HEK293T (cell line): ENCODE measurements at regions not wholly inside any gene's neighbourhood (a gene's known extent, or its start where the extent isn't known, plus 50 kb on each side); places are given as distances from the start of the nearest gene placed in this dataset.

Experiments
- CTCF ChIA-PET: fragments of 350-600 bp; formaldehyde crosslinking; extraction: SDS; loops from one replicate; lab custom pipeline; 2021; ENCODE audit warnings: antibody characterized with exemption, inconsistent platforms; lab: Yijun Ruan, JAX
- POLR2A ChIA-PET: fragments of 350-600 bp; formaldehyde crosslinking; extraction: SDS; loops from one replicate; lab custom pipeline; 2020; ENCODE audit warnings: antibody characterized with exemption, inconsistent platforms; lab: Yijun Ruan, JAX
- DNase-seq: peaks from one replicate; pipeline ENCODE4 v3.0.0; 2012; ENCODE audit warnings: mixed read lengths; ENCODE audit errors: extremely low spot score
- ARNT ChIP-seq: fragments of 450-650 bp; IDR thresholded peaks from 2 replicates; pipeline ENCODE4 v1.6.1; 2017; ENCODE audit warnings: mild to moderate bottlenecking
- BHLHE40 ChIP-seq: fragments of 450-650 bp; IDR thresholded peaks from 2 replicates; pipeline ENCODE4 v1.6.1; 2016; ENCODE audit warnings: mild to moderate bottlenecking, moderate library complexity, borderline replicate concordance
- CTBP1 ChIP-seq: fragments of 450-650 bp; IDR thresholded peaks from 2 replicates; pipeline ENCODE4 v1.6.1; 2016; ENCODE audit warnings: borderline replicate concordance
- ELF4 ChIP-seq: fragments of 450-650 bp; IDR thresholded peaks from 2 replicates; pipeline ENCODE4 v1.6.1; 2017; ENCODE audit warnings: antibody characterized with exemption
- FOXA1 ChIP-seq: fragments of 450-650 bp; IDR thresholded peaks from 2 replicates; pipeline ENCODE4 v1.6.1; 2016; ENCODE audit warnings: mild to moderate bottlenecking
- FOXK2 ChIP-seq: fragments of 450-650 bp; IDR thresholded peaks from 2 replicates; pipeline ENCODE4 v1.6.1; 2016; ENCODE audit warnings: mild to moderate bottlenecking
- FOXM1 ChIP-seq: fragments of 450-650 bp; IDR thresholded peaks from 2 replicates; pipeline ENCODE4 v1.6.1; 2017; ENCODE audit warnings: mild to moderate bottlenecking, borderline replicate concordance
- HDGF ChIP-seq: fragments of 450-650 bp; IDR thresholded peaks from 2 replicates; pipeline ENCODE4 v1.6.1; 2017; ENCODE audit warnings: antibody characterized with exemption, borderline replicate concordance
- L3MBTL2 ChIP-seq: fragments of 450-650 bp; conservative IDR thresholded peaks from 2 replicates; pipeline ENCODE4 v1.6.1; 2016; ENCODE audit warnings: mild to moderate bottlenecking
- LEF1 ChIP-seq: fragments of 450-650 bp; IDR thresholded peaks from 2 replicates; pipeline ENCODE4 v1.6.1; 2017; ENCODE audit warnings: mild to moderate bottlenecking, borderline replicate concordance
- NFRKB ChIP-seq: fragments of 450-650 bp; IDR thresholded peaks from 2 replicates; pipeline ENCODE4 v1.6.1; 2016; ENCODE audit warnings: mild to moderate bottlenecking, moderate library complexity
- SP1 ChIP-seq: fragments of 450-650 bp; IDR thresholded peaks from 2 replicates; pipeline ENCODE4 v1.6.1; 2017
- SUZ12 ChIP-seq: fragments of 450-650 bp; IDR thresholded peaks from 2 replicates; pipeline ENCODE4 v1.6.1; 2016; ENCODE audit warnings: mild to moderate bottlenecking
- TARDBP ChIP-seq: fragments of 450-650 bp; IDR thresholded peaks from 2 replicates; pipeline ENCODE4 v1.6.1; 2016
- ZNF384 ChIP-seq: fragments of 450-650 bp; IDR thresholded peaks from 2 replicates; pipeline ENCODE4 v1.6.1; 2016
- TF ChIP-seq, protein P1 (sequence below): fragments of 450-650 bp; IDR thresholded peaks from 2 replicates; pipeline ENCODE4 v1.6.1; 2016

DNA sequence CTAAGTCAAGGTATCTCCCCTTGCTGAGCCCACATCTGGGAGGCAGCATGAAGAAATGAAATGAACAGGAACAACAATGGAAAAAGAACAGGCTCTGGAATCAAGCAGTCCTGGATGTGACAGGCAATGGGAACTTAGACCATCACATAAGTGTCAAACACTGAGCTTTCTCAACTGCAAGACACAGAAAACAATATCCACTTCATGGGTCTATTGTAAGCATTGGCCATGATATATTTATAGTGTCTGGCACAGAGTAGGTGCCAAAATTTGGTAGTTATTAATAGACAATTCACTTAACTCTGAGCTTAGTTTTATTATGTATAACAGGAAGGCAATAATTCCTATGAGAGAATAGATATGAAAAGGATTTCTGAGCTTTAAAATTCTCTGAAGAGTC lies 64.1 kb upstream of the ATP1B1 start:
- no peak for TF ChIP-seq SUZ12
- TF ChIP-seq FOXK2, result no peak
- TF ChIP-seq CTBP1, result no peak
- no peak for TF ChIP-seq ELF4
- no peak for TF ChIP-seq ZNF384
- TF ChIP-seq ARNT, result no peak
- no peak for TF ChIP-seq SP1
- no peak for TF ChIP-seq LEF1
- TF ChIP-seq L3MBTL2, result no peak
- no peak for TF ChIP-seq NFRKB
- no peak for TF ChIP-seq FOXM1
- no peak for TF ChIP-seq TARDBP
- no peak for TF ChIP-seq HDGF
- no peak for TF ChIP-seq BHLHE40
- TF ChIP-seq, protein P1, sequence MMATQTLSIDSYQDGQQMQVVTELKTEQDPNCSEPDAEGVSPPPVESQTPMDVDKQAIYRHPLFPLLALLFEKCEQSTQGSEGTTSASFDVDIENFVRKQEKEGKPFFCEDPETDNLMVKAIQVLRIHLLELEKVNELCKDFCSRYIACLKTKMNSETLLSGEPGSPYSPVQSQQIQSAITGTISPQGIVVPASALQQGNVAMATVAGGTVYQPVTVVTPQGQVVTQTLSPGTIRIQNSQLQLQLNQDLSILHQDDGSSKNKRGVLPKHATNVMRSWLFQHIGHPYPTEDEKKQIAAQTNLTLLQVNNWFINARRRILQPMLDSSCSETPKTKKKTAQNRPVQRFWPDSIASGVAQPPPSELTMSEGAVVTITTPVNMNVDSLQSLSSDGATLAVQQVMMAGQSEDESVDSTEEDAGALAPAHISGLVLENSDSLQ, result no peak
- TF ChIP-seq FOXA1, result no peak
- ChIA-PET CTCF (no interaction called here), POLR2A (no interaction called here)
- DNase-seq, result no peak

DNA sequence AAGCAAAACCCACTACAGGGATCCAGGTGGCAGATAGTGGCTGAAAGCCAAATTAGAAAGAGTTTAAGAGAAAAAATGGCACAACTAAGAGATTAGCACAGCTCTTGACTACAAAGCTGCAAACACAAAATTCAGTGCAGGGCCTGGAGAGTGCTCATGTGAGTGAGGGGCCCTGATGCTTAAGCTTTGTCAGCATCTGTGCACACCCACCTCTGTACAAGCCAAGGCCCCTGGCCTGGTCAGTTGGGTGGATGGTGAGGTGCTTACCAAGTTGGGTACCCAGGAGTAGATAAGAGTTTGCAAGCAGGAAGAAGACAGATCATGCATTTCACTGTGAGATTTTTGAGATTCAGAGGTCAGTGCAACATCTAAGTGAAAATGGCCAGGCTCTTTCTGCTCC lies 62.7 kb upstream of the ATP1B1 start:
- TF ChIP-seq FOXK2 (no peak), FOXM1 (no peak), LEF1 (no peak), L3MBTL2 (no peak), SP1 (no peak), HDGF (no peak), FOXA1 (no peak), ZNF384 (no peak), BHLHE40 (no peak), NFRKB (no peak), ARNT (no peak), SUZ12 (no peak), TARDBP (no peak), CTBP1 (no peak), ELF4 (no peak)
- TF ChIP-seq, protein P1, result no peak
- no peak for DNase-seq
- ChIA-PET POLR2A (no interaction called here), CTCF (no interaction called here)

DNA sequence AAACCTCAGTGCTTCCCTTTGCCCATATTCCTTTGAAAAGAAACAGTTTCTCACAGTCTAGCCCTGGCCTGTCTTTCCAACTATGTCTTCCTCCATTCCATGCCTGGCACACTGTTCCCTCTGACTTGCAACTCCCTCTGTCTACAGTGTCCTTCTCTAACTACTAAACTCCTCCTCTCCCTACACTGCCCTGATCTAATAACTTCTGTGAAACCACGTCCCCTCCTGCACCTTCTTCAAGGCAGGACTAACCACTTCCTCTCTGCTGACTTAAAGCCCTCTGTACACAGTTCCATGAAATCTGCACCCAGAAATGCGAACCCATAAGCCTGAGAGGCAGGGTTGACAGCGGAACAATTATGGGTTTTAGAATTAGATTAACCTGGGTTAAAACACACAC lies 62.2 kb upstream of the ATP1B1 start:
- DNase-seq, result no peak
- ChIA-PET POLR2A (no interaction called here), CTCF (no interaction called here)
- TF ChIP-seq SP1 (no peak), ZNF384 (no peak), ARNT (no peak), CTBP1 (no peak), FOXA1 (no peak), ELF4 (no peak), TARDBP (no peak), FOXK2 (no peak), LEF1 (no peak), HDGF (no peak), L3MBTL2 (no peak), BHLHE40 (no peak), FOXM1 (no peak), NFRKB (no peak), SUZ12 (no peak)
- TF ChIP-seq, protein P1, result no peak

DNA sequence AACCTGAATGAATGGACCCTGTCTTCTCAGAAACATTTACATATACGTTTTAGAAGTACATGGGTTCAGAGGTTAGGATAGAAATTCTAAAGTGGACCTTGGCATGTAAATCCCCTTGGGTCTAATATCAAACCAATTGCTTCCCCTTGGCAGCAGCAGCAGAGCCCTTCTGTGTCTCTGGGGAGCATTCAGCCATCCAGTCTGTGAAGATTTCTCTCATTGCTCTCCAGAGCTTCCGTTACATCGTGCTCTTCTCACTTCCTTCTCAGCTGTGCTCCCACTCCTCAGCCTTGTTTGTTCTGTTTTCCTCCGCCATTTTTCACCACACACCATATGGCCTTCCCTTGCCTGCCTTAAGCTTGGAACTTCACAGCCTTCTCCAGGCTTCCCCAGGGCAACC lies 61.5 kb upstream of the ATP1B1 start:
- TF ChIP-seq ARNT (no peak), NFRKB (no peak), CTBP1 (no peak), ZNF384 (no peak), TARDBP (no peak)
- ChIA-PET POLR2A (no interaction called here), CTCF (interaction anchor here (0.7 to 1.0 kb wide), 2 partner anchors 11 to 202 kb away, joined by 3 read pairs; no protein-coding TSS in a partner anchor)
- DNase-seq, result no peak

DNA sequence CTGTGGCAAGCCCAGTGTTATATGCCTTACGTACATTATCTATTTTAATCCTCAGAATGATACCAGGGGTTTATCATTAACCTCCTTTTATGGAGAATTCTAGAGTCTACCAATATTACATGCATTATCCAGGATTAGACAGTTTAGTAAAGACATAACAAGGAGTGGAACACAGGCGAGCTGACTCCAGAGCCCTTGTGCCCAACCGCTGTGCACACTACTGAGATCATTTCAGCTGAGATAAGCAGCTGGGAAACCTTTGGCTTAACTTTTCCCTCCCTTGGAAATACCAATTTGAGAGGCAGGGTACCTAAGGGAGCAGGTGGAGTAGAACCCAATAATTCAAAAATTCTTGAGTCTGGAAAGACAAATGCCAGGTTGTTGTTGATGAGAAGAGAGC lies 59.8 kb upstream of the ATP1B1 start:
- TF ChIP-seq CTBP1 (no peak), ARNT (no peak), TARDBP (no peak), L3MBTL2 (no peak), BHLHE40 (no peak), FOXM1 (no peak), FOXA1 (no peak), SP1 (no peak), ELF4 (no peak)
- ChIA-PET POLR2A (no interaction called here), CTCF (no interaction called here)
- no peak for DNase-seq

DNA sequence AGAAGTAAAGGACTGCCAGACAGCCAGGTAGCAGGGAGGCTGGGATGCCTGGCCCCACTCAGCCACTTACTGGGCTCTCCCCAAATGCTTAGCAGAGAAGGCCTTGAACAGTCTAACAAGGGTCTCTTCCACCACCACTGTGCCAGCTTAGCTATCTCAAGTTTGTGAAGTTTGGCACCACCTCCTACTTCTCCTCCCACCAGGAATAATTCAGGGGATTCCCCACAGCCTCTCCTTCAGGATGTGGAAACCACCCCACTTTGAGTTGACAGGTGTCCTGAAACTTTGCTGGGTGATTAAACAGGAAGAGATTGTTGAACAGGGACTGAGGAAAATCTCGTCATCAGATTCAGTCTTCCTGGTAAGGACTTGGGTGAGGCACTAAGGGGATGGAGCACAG lies 59.4 kb upstream of the ATP1B1 start:
- CTCF ChIA-PET, result no interaction called here
- POLR2A ChIA-PET, result no interaction called here
- no peak for DNase-seq
- TF ChIP-seq HDGF, result no peak
- no peak for TF ChIP-seq SUZ12
- TF ChIP-seq ELF4, result no peak
- TF ChIP-seq, protein P1, result no peak
- no peak for TF ChIP-seq BHLHE40
- no peak for TF ChIP-seq LEF1
- TF ChIP-seq CTBP1, result no peak
- TF ChIP-seq ARNT, result no peak
- no peak for TF ChIP-seq L3MBTL2
- TF ChIP-seq FOXK2, result no peak
- TF ChIP-seq TARDBP, result no peak
